K562 (cell line): ENCODE measurements at regions not wholly inside any gene's neighbourhood (a gene's known extent, or its start where the extent isn't known, plus 50 kb on each side); places are given as distances from the start of the nearest gene placed in this dataset.
A peak's percentile ranks its signal among the peaks of the same experiment; 100 is the strongest.

Experiments
- DNMT1 ChIP-seq: fragments of 450-650 bp; IDR thresholded peaks from 2 replicates; pipeline ENCODE4 v1.6.1; 2016; ENCODE audit warnings: antibody characterized with exemption, mild to moderate bottlenecking
- ESRRA ChIP-seq: fragments of 450-650 bp; IDR thresholded peaks from 2 replicates; pipeline ENCODE4 v1.6.1; 2014; ENCODE audit warnings: low read depth, mild to moderate bottlenecking, moderate library complexity, borderline replicate concordance
- LEF1 ChIP-seq: fragments of 450-650 bp; IDR thresholded peaks from 2 replicates; pipeline ENCODE4 v1.6.1; 2016; ENCODE audit warnings: mild to moderate bottlenecking
- NCOR1 ChIP-seq: fragments of 450-650 bp; IDR thresholded peaks from 2 replicates; pipeline ENCODE4 v1.6.1; 2016; ENCODE audit warnings: mild to moderate bottlenecking, moderate library complexity
- SUPT5H ChIP-seq: fragments of 450-650 bp; IDR thresholded peaks from 2 replicates; pipeline ENCODE4 v1.6.1; 2016
- ZBTB2 ChIP-seq: fragments of 450-650 bp; IDR thresholded peaks from 2 replicates; pipeline ENCODE4 v1.6.1; 2016; ENCODE audit warnings: antibody characterized with exemption
- ZFP36 ChIP-seq: fragments of 150-350 bp; IDR thresholded peaks from 2 replicates; pipeline ENCODE4 v1.6.1; 2018; ENCODE audit warnings: low read length, low read depth; ENCODE audit not compliant: partially characterized antibody
- ZNF212 ChIP-seq: fragments of 450-650 bp; formaldehyde crosslinking; IDR thresholded peaks from 2 replicates; pipeline ENCODE4 v1.4.0; 2020; ENCODE audit warnings: mild to moderate bottlenecking
- ZNF277 ChIP-seq: fragments of 250-450 bp; sonication (Bioruptor Pico); IDR thresholded peaks from 2 replicates; pipeline ENCODE4 v1.8.0; 2022; ENCODE audit warnings: inconsistent platforms, mild to moderate bottlenecking, moderate library complexity, borderline replicate concordance
- ZNF318 ChIP-seq, 2 experiments: fragments of 450-650 bp; IDR thresholded peaks; 2 replicates each; pipeline ENCODE4 v1.6.1; 2016; ENCODE audit warnings: mild to moderate bottlenecking in 2 of 2, borderline replicate concordance in 1 of 2, low read depth in 1 of 2, moderate library complexity in 1 of 2
- ZNF592 ChIP-seq: fragments of 450-650 bp; IDR thresholded peaks from 2 replicates; pipeline ENCODE4 v1.6.1; 2017; ENCODE audit warnings: antibody characterized with exemption, mild to moderate bottlenecking

- TF ChIP-seq ZNF318 (IDR thresholded peaks at IDR 0.05; ENCODE audit: borderline replicate concordance in 1 of 2, low read depth in 1 of 2) (peak in 1 of 2 experiments; percentile 71; a peak in 2 of 4 replicates), ESRRA (peak; percentile 45; the same call in 1 of the 2 replicates), ZNF277 (CRISPR knock-in tag) (no peak), ZFP36 (no peak), LEF1 (peak; percentile 68), ZBTB2 (peak; percentile 80), SUPT5H (peak; percentile 49; the same call in 1 of the 2 replicates), NCOR1 (peak; percentile 85), DNMT1 (peak; percentile 78; the same call in 1 of the 2 replicates), ZNF592 (peak; percentile 80), ZNF212 (CRISPR knock-in tag) (0 out of 2 replicates have a peak, but pooled peaks have one; percentile 25)
Observed at GRCh38 chr1:234546890-234547788, 62.8 kb downstream of the IRF2BP2 start (continued).
